Thoracic aorta (tissue), 2 donors: ENCODE measurements at regions not wholly inside any gene's neighbourhood (a gene's known extent, or its start where the extent isn't known, plus 50 kb on each side); places are given as distances from the start of the nearest gene placed in this dataset.

Source experiments
- ATAC-seq: fragments of 150-250 bp; one replicate; pipeline ENCODE4 v1.8.0; 2017; ENCODE audit warnings: low read depth; ENCODE audit not compliant: insufficient number of reproducible peaks, low FRiP score
- DNase-seq: peaks from one replicate; pipeline ENCODE4 v3.0.0-alpha.2; 2020; ENCODE audit warnings: low spot score
- H3K27ac ChIP-seq, 2 donors: fragments of 200-600 bp; sonication (generic); 1 replicate in 1 of 2; 2 replicates in 1 of 2; pipeline ENCODE4 v1.5.1; 2016; ENCODE audit warnings: mild to moderate bottlenecking in 2 of 2, moderate library complexity in 2 of 2
- H3K27me3 ChIP-seq: fragments of 200-600 bp; sonication (generic); replicated peaks from 2 replicates; pipeline ENCODE4 v1.6.0; 2016; ENCODE audit warnings: mild to moderate bottlenecking; ENCODE audit not compliant: insufficient read depth
- H3K36me3 ChIP-seq: fragments of 200-600 bp; sonication (generic); one replicate; pipeline ENCODE4 v1.5.1; 2016
- H3K4me1 ChIP-seq, 2 donors: fragments of 200-600 bp; sonication (generic); 1 replicate in 1 of 2; 2 replicates in 1 of 2; pipeline versions ENCODE4 v1.5.1 to v1.6.0; 2016; ENCODE audit warnings: low read depth in 2 of 2, mild to moderate bottlenecking in 1 of 2; ENCODE audit not compliant: control insufficient read depth in 1 of 2
- H3K4me3 ChIP-seq: fragments of 200-600 bp; sonication (generic); 2 replicates; pipeline ENCODE4 v1.5.1; 2016; ENCODE audit warnings: mild to moderate bottlenecking
- H3K9me3 ChIP-seq: fragments of 200-600 bp; sonication (generic); 2 replicates; pipeline ENCODE4 v1.5.1; 2016
- CTCF ChIP-seq: fragments of 200-600 bp; sonication (generic); IDR thresholded peaks from one replicate; pipeline ENCODE4 v1.5.1; 2019; ENCODE audit warnings: antibody characterized with exemption

GRCh38 chr5:136525597-136525996 lies 160.3 kb upstream of the TRPC7 start:
- Histone ChIP-seq H3K36me3 (no peaks in the 10 kb centered on the region), H3K4me1 (no peaks in the 10 kb centered on the region), H3K9me3 (no peaks in the 10 kb centered on the region), H3K27me3 (no peaks in the 10 kb centered on the region), H3K4me3 (no peak overlapping the region), H3K27ac (no peak overlapping the region)
- TF ChIP-seq CTCF, result no peak
- ATAC-seq, result no peak
- no peak for DNase-seq

- no peak overlapping the region for H3K4me3 ChIP-seq
- no peak for DNase-seq
These were observed 157.0 kb upstream of the TRPC7 start for GRCh38 chr5:136522217-136522956.

GRCh38 chr5:136521696-136522095 lies 156.4 kb upstream of the TRPC7 start:
- Histone ChIP-seq H3K27ac (no peak overlapping the region), H3K36me3 (no peaks in the 10 kb centered on the region), H3K4me1 (no peaks in the 10 kb centered on the region), H3K4me3 (no peak overlapping the region), H3K27me3 (no peaks in the 10 kb centered on the region), H3K9me3 (no peaks in the 10 kb centered on the region)
- DNase-seq (no peak), ATAC-seq (no peak)
- no peak for TF ChIP-seq CTCF

More at GRCh38 chr5:136522217-136522956, 157.0 kb upstream of the TRPC7 start:
- TF ChIP-seq CTCF, result no peak
- ATAC-seq, result no peak
- Histone ChIP-seq H3K27ac (no peak overlapping the region), H3K4me1 (no peaks in the 10 kb centered on the region), H3K27me3 (no peaks in the 10 kb centered on the region), H3K9me3 (no peaks in the 10 kb centered on the region), H3K36me3 (no peaks in the 10 kb centered on the region)

- ATAC-seq (no peak), DNase-seq (no peak)
- Histone ChIP-seq H3K9me3 (no peaks in the 10 kb centered on the region), H3K4me1 (no peaks in the 10 kb centered on the region), H3K27ac (no peak overlapping the region), H3K27me3 (no peaks in the 10 kb centered on the region), H3K36me3 (no peaks in the 10 kb centered on the region), H3K4me3 (no peak overlapping the region)
- no peak for TF ChIP-seq CTCF
These were observed 153.5 kb upstream of the TRPC7 start for GRCh38 chr5:136518814-136519213.

GRCh38 chr5:136518174-136518573 lies 152.8 kb upstream of the TRPC7 start:
- ATAC-seq, result no peak
- TF ChIP-seq CTCF, result no peak

More at GRCh38 chr5:136518174-136518573, 152.8 kb upstream of the TRPC7 start:
- no peak overlapping the region for H3K27ac ChIP-seq
- H3K9me3 ChIP-seq, result no peaks in the 10 kb centered on the region
- H3K4me3 ChIP-seq, result no peak overlapping the region
- DNase-seq, result no peak
- no peaks in the 10 kb centered on the region for H3K27me3 ChIP-seq
- H3K36me3 ChIP-seq, result no peaks in the 10 kb centered on the region
- H3K4me1 ChIP-seq, result no peaks in the 10 kb centered on the region
